Activated T-cell treated with anti-CD3 and anti-CD28 coated beads, Interleukin-2, amount 50 U/mL, for 24 hours (primary cell): ENCODE measurements at regions not wholly inside any gene's neighbourhood (a gene's known extent, or its start where the extent isn't known, plus 50 kb on each side); places are given as distances from the start of the nearest gene placed in this dataset.

Experiments used
- DNase-seq: peaks from one replicate; pipeline ENCODE4 v3.0.0-alpha.2; 2020
- H3K27ac Mint-ChIP-seq: 2 replicates; pipeline ENCODE4 v1.8.0; 2020; ENCODE audit warnings: mild to moderate bottlenecking, mixed read lengths
- H3K27me3 Mint-ChIP-seq: 2 replicates; pipeline ENCODE4 v1.8.0; 2020; ENCODE audit warnings: mixed read lengths
- H3K36me3 Mint-ChIP-seq: 2 replicates; pipeline ENCODE4 v1.8.0; 2020; ENCODE audit warnings: low read depth, mixed read lengths
- H3K4me1 Mint-ChIP-seq: 2 replicates; pipeline ENCODE4 v1.8.0; 2020; ENCODE audit warnings: low read depth, mixed read lengths
- H3K4me3 Mint-ChIP-seq: 2 replicates; pipeline ENCODE4 v1.8.0; 2020; ENCODE audit warnings: mild to moderate bottlenecking, moderate library complexity, mixed read lengths
- H3K9me3 Mint-ChIP-seq: 2 replicates; pipeline ENCODE4 v1.8.0; 2020; ENCODE audit warnings: mixed read lengths

GRCh38 chr4:122671919-122672490 is 51.1 kb upstream of the IL21 start:
- peaks cover 13% of the 10 kb centered on the region for H3K27me3 Mint-ChIP-seq
- H3K36me3 Mint-ChIP-seq = no peaks in the 10 kb centered on the region
- peaks cover 56% of the 10 kb centered on the region for H3K4me1 Mint-ChIP-seq
- DNase-seq = no peak
- H3K9me3 Mint-ChIP-seq = no peaks in the 10 kb centered on the region
- no peak overlapping the region for H3K27ac Mint-ChIP-seq
- no peak overlapping the region for H3K4me3 Mint-ChIP-seq

DNA sequence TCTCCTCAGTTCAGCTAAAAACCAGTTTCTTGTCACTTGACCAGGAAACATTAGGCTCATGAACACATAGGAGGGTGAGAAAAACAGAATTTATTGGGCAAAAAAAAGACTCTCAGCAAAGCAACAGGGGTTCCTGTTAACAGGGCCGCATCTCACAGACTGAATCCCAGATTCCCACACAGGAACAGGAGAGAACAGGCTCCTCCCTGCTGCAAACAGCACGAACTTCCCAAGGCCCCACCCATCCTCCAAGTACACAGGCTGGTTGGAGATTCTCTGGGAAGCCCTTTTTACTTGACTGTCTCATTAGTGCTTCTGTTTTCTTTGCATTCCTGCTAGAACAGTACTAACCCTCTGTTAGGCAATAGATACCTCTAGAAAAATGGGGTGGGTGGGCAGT is 52.4 kb upstream of the IL21 start:
- Mint-ChIP-seq H3K4me3 (no peak overlapping the region), H3K9me3 (no peaks in the 10 kb centered on the region), H3K27me3 (peaks cover 15% of the 10 kb centered on the region), H3K36me3 (no peaks in the 10 kb centered on the region), H3K27ac (no peak overlapping the region), H3K4me1 (peaks cover 44% of the 10 kb centered on the region)
- no peak for DNase-seq

GRCh38 chr4:122674371-122674770 is 53.5 kb upstream of the IL21 start:
- Mint-ChIP-seq H3K9me3 (peaks cover under 1% of the 10 kb centered on the region), H3K27ac (peak overlapping the region; percentile 19), H3K36me3 (no peaks in the 10 kb centered on the region)

DNA sequence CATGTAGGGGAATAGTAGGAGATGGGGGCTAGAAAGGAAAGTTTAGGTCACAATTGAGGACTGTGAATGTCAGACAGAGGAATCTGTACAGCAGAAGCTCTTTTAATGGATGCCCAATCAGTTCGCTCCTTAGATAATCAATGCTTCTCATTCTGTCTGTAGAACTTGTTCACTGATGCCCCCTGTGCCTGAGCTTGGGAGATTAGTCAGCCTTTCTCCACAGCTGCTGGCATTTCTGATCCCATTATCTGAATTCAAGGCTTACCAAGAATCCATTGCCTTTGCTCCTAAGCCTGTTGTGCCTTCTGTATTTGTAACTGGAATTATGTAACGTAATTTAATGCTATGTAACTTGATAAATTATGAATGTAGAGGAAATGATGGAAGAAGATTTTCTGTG is 53.2 kb upstream of the BBS12 start:
- Mint-ChIP-seq H3K4me1 (peaks cover 10% of the 10 kb centered on the region), H3K36me3 (no peaks in the 10 kb centered on the region), H3K9me3 (peaks cover 27% of the 10 kb centered on the region), H3K27me3 (peaks cover 18% of the 10 kb centered on the region), H3K4me3 (no peak overlapping the region), H3K27ac (no peak overlapping the region)
- no peak for DNase-seq

More at GRCh38 chr4:122674371-122674770, 53.5 kb upstream of the IL21 start:
- Mint-ChIP-seq H3K4me1 (peaks cover 34% of the 10 kb centered on the region), H3K27me3 (peaks cover 18% of the 10 kb centered on the region), H3K4me3 (no peak overlapping the region)
- DNase-seq = no peak

- DNase-seq = no peak
- H3K9me3 Mint-ChIP-seq = peaks cover 32% of the 10 kb centered on the region
- no peak overlapping the region for H3K27ac Mint-ChIP-seq
- no peaks in the 10 kb centered on the region for H3K36me3 Mint-ChIP-seq
- H3K4me3 Mint-ChIP-seq = no peak overlapping the region
- H3K27me3 Mint-ChIP-seq = peaks cover 18% of the 10 kb centered on the region
- H3K4me1 Mint-ChIP-seq = peaks cover 3% of the 10 kb centered on the region
Observed at GRCh38 chr4:122679946-122680345, 52.6 kb upstream of the BBS12 start.

DNA sequence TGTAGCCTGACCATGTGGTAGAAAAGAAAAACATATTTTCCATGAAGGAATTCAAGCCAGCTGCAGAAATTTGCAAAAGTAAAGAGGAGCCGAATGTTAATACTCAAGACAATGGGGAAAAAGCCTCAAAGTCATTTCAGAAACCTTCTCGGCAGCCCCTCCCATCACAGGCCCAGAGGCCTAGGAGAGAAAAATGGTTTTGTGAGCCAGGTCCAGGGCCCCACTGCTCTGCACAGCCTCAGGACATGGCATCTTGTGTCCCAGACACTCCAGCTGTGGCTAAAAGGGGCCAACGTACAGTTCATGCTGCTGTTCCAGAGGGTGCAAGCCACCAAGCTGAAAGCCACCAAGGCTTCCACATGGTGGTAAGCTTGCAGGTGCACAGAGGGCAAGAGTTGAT is 50.9 kb upstream of the BBS12 start:
- Mint-ChIP-seq H3K27me3 (peaks cover 9% of the 10 kb centered on the region), H3K4me3 (no peak overlapping the region), H3K4me1 (peaks cover under 1% of the 10 kb centered on the region), H3K9me3 (peaks cover 34% of the 10 kb centered on the region), H3K36me3 (no peaks in the 10 kb centered on the region), H3K27ac (no peak overlapping the region)
- DNase-seq = no peak
